ENCODE measurements at regions not wholly inside any gene's neighbourhood (a gene's known extent, or its start where the extent isn't known, plus 50 kb on each side); places are given as distances from the start of the nearest gene placed in this dataset.

GRCh38 chr5:157993986-157994691, 135.2 kb upstream of the CLINT1 start:
- TF ChIP-seq POLR2A (IDR thresholded peaks at IDR 0.05): no peak
- TF ChIP-seq, protein P1, sequence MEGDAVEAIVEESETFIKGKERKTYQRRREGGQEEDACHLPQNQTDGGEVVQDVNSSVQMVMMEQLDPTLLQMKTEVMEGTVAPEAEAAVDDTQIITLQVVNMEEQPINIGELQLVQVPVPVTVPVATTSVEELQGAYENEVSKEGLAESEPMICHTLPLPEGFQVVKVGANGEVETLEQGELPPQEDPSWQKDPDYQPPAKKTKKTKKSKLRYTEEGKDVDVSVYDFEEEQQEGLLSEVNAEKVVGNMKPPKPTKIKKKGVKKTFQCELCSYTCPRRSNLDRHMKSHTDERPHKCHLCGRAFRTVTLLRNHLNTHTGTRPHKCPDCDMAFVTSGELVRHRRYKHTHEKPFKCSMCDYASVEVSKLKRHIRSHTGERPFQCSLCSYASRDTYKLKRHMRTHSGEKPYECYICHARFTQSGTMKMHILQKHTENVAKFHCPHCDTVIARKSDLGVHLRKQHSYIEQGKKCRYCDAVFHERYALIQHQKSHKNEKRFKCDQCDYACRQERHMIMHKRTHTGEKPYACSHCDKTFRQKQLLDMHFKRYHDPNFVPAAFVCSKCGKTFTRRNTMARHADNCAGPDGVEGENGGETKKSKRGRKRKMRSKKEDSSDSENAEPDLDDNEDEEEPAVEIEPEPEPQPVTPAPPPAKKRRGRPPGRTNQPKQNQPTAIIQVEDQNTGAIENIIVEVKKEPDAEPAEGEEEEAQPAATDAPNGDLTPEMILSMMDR (IDR thresholded peaks at IDR 0.05): no peak

Measured in Peyer's patch (tissue), 4 donors.